ENCODE measurements at regions not wholly inside any gene's neighbourhood (a gene's known extent, or its start where the extent isn't known, plus 50 kb on each side); places are given as distances from the start of the nearest gene placed in this dataset.

- no peaks in the 10 kb centered on the region for H3K9me3 ChIP-seq (ENCODE audit: low read depth)
- H2AFZ ChIP-seq, result no peak overlapping the region
- H3K27me3 ChIP-seq, result no peaks in the 10 kb centered on the region
- H4K20me1 ChIP-seq (ENCODE audit: insufficient read depth, poor library complexity, severe bottlenecking), result no peaks in the 10 kb centered on the region
- DNase-seq (ENCODE audit: low spot score), result no peak
- H3K4me1 ChIP-seq (ENCODE audit: insufficient read depth), result no peaks in the 10 kb centered on the region
- WGBS (ENCODE audit: low lambda C conversion rate, missing lambda C conversion rate), result 79% methylated on average over 4 of the region's 4 CpGs
- H3K4me3 ChIP-seq, result no peak overlapping the region
- H3K36me3 ChIP-seq (replicated peaks; ENCODE audit: insufficient read depth, low read depth), result no peaks in the 10 kb centered on the region
- no peak overlapping the region for H3K4me2 ChIP-seq
- TF ChIP-seq EZH2phosphoT487 (IDR thresholded peaks at IDR 0.05; ENCODE audit: low read depth, severe bottlenecking, unreplicated experiment) (no peak), EZH2 (IDR thresholded peaks at IDR 0.05; ENCODE audit: borderline replicate concordance) (no peak), CTCF (IDR thresholded peaks at IDR 0.05; ENCODE audit: poor library complexity) (no peak)
- no peak overlapping the region for H3K27ac ChIP-seq
- H3K79me2 ChIP-seq, result no peaks in the 10 kb centered on the region
- H3K9me2 ChIP-seq (replicated peaks; ENCODE audit: insufficient read depth), result no peaks in the 10 kb centered on the region
Observed at GRCh38 chrX:96474029-96474740, 210.5 kb upstream of the DIAPH2 start.

GRCh38 chrX:96474741-96475125 is 209.9 kb upstream of the DIAPH2 start:
- Histone ChIP-seq H3K27ac (no peak overlapping the region), H3K79me2 (no peaks in the 10 kb centered on the region), H3K4me3 (no peak overlapping the region), H3K27me3 (no peaks in the 10 kb centered on the region), H3K9me3 (ENCODE audit: low read depth) (no peaks in the 10 kb centered on the region), H2AFZ (no peak overlapping the region), H3K4me2 (no peak overlapping the region), H3K4me1 (ENCODE audit: insufficient read depth) (no peaks in the 10 kb centered on the region), H4K20me1 (ENCODE audit: insufficient read depth, poor library complexity, severe bottlenecking) (no peaks in the 10 kb centered on the region), H3K9me2 (replicated peaks; ENCODE audit: insufficient read depth) (no peaks in the 10 kb centered on the region), H3K36me3 (replicated peaks; ENCODE audit: insufficient read depth, low read depth) (no peaks in the 10 kb centered on the region)
- TF ChIP-seq EZH2phosphoT487 (IDR thresholded peaks at IDR 0.05; ENCODE audit: low read depth, severe bottlenecking, unreplicated experiment), result no peak
- DNase-seq (ENCODE audit: low spot score), result no peak
- WGBS (ENCODE audit: low lambda C conversion rate, missing lambda C conversion rate), result 100% methylated on average over 1 of the region's 1 CpG

- Histone ChIP-seq H3K9me2 (replicated peaks; ENCODE audit: insufficient read depth) (no peaks in the 10 kb centered on the region), H3K27ac (no peak overlapping the region), H3K36me3 (replicated peaks; ENCODE audit: insufficient read depth, low read depth) (no peaks in the 10 kb centered on the region), H2AFZ (no peak overlapping the region), H3K4me3 (no peak overlapping the region), H3K4me2 (no peak overlapping the region), H3K79me2 (no peaks in the 10 kb centered on the region), H4K20me1 (ENCODE audit: insufficient read depth, poor library complexity, severe bottlenecking) (no peaks in the 10 kb centered on the region), H3K9me3 (ENCODE audit: low read depth) (no peaks in the 10 kb centered on the region), H3K4me1 (ENCODE audit: insufficient read depth) (no peaks in the 10 kb centered on the region), H3K27me3 (no peaks in the 10 kb centered on the region)
- no peak for DNase-seq (ENCODE audit: low spot score)
- 51% methylated on average over 5 of the region's 5 CpGs for WGBS (ENCODE audit: low lambda C conversion rate, missing lambda C conversion rate)
- TF ChIP-seq EZH2 (IDR thresholded peaks at IDR 0.05; ENCODE audit: borderline replicate concordance), result no peak
- TF ChIP-seq EZH2phosphoT487 (IDR thresholded peaks at IDR 0.05; ENCODE audit: low read depth, severe bottlenecking, unreplicated experiment), result no peak
Observed at GRCh38 chrX:96480081-96480480, 204.6 kb upstream of the DIAPH2 start.

DNA sequence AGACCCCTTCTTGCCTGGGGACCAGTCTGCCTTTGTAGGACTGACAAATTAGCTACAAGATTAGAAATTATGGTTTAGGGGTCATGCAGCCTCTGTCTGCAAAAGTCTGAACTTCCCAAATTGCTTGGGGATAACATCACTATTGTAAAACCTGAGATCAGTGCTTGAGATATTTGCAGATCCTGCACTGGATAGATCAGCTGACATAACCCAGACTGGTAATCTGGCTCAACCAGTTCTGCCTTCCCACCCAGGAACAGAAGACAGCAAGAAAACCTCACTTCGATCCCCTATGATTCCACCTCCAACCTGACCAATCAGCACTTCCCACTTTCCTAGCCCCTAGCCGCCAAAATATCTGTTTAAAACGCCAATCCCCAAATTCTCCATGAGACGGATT is 202.8 kb upstream of the DIAPH2 start:
- Histone ChIP-seq H3K27me3 (no peaks in the 10 kb centered on the region), H3K36me3 (replicated peaks; ENCODE audit: insufficient read depth, low read depth) (no peaks in the 10 kb centered on the region), H3K4me1 (ENCODE audit: insufficient read depth) (no peaks in the 10 kb centered on the region), H3K4me3 (no peak overlapping the region), H3K27ac (no peak overlapping the region), H3K9me3 (ENCODE audit: low read depth) (no peaks in the 10 kb centered on the region), H3K9me2 (replicated peaks; ENCODE audit: insufficient read depth) (no peaks in the 10 kb centered on the region), H3K4me2 (no peak overlapping the region), H3K79me2 (no peaks in the 10 kb centered on the region), H4K20me1 (ENCODE audit: insufficient read depth, poor library complexity, severe bottlenecking) (no peaks in the 10 kb centered on the region), H2AFZ (no peak overlapping the region)
- DNase-seq (ENCODE audit: low spot score), result no peak
- TF ChIP-seq CTCF (IDR thresholded peaks at IDR 0.05; ENCODE audit: poor library complexity) (no peak), EZH2 (IDR thresholded peaks at IDR 0.05; ENCODE audit: borderline replicate concordance) (no peak), EZH2phosphoT487 (IDR thresholded peaks at IDR 0.05; ENCODE audit: low read depth, severe bottlenecking, unreplicated experiment) (no peak)
- WGBS (ENCODE audit: low lambda C conversion rate, missing lambda C conversion rate), result 69% methylated on average over 4 of the region's 4 CpGs
